ENCODE measurements at regions not wholly inside any gene's neighbourhood (a gene's known extent, or its start where the extent isn't known, plus 50 kb on each side); places are given as distances from the start of the nearest gene placed in this dataset.
A peak's percentile ranks its signal among the peaks of the same experiment; 100 is the strongest.
"Not testable (repeated sequence)": the region's sequence is repeated elsewhere in the genome, so short reads cannot be mapped to it uniquely, and the experiment has no call there.

- no peak overlapping the region for H3K4me3 ChIP-seq
- no peak for TF ChIP-seq CTCF (IDR thresholded peaks at IDR 0.05)
- H3K27ac ChIP-seq: no peak overlapping the region
- DNase-seq (ENCODE audit: low spot score): no peak
Observed at GRCh38 chr22:22787151-22787550, 100.5 kb upstream of the IGLL5 start.

GRCh38 chr22:22787786-22788459, 99.7 kb upstream of the IGLL5 start:
- no peak for DNase-seq (ENCODE audit: low spot score)
- Histone ChIP-seq H3K27ac (no peak overlapping the region), H3K4me3 (no peak overlapping the region)
- TF ChIP-seq CTCF (IDR thresholded peaks at IDR 0.05): peak; percentile 29

GRCh38 chr22:22788460-22789037, 99.1 kb upstream of the IGLL5 start:
- DNase-seq (ENCODE audit: low spot score): no peak
- Histone ChIP-seq H3K27ac (no peak overlapping the region), H3K4me3 (no peak overlapping the region)
- no peak for TF ChIP-seq CTCF (IDR thresholded peaks at IDR 0.05)

GRCh38 chr22:22789233-22789921, 98.2 kb upstream of the IGLL5 start:
- H3K4me3 ChIP-seq: no peak overlapping the region
- no peak for TF ChIP-seq CTCF (IDR thresholded peaks at IDR 0.05)
- no peak overlapping the region for H3K27ac ChIP-seq
- DNase-seq (ENCODE audit: low spot score): no peak

- Histone ChIP-seq H3K27ac (no peak overlapping the region), H3K4me3 (no peak overlapping the region)
- no peak for DNase-seq (ENCODE audit: low spot score)
- no peak for TF ChIP-seq CTCF (IDR thresholded peaks at IDR 0.05)
Observed at GRCh38 chr22:22789922-22790845, 97.4 kb upstream of the IGLL5 start.

GRCh38 chr22:22791438-22792181, 96.0 kb upstream of the IGLL5 start:
- DNase-seq (ENCODE audit: low spot score): no peak
- Histone ChIP-seq H3K27ac (no peak overlapping the region), H3K4me3 (no peak overlapping the region)
- no peak for TF ChIP-seq CTCF (IDR thresholded peaks at IDR 0.05)

GRCh38 chr22:22792205-22792786, 95.3 kb upstream of the IGLL5 start:
- peak; percentile 12 for DNase-seq (ENCODE audit: low spot score)
- H3K4me3 ChIP-seq, H3K27ac ChIP-seq: not testable (repeated sequence)

GRCh38 chr22:22795639-22796038, 92.0 kb upstream of the IGLL5 start:
- H3K4me3 ChIP-seq, H3K27ac ChIP-seq: not testable (repeated sequence)
- DNase-seq (ENCODE audit: low spot score): peak; percentile 21

Measured in coronary artery (tissue), 2 donors.